PFSK-1 (cell line): ENCODE measurements at regions not wholly inside any gene's neighbourhood (a gene's known extent, or its start where the extent isn't known, plus 50 kb on each side); places are given as distances from the start of the nearest gene placed in this dataset.

Experiments
- FOXP2 ChIP-seq: optimal IDR thresholded peaks from 2 replicates; pipeline ENCODE3; 2011; ENCODE audit warnings: borderline replicate concordance, control low read depth, inconsistent platforms; ENCODE audit not compliant: insufficient read depth; ENCODE audit errors: extremely low read length, extremely low read depth
- POLR2AphosphoS5 ChIP-seq: IDR thresholded peaks from 2 replicates; pipeline ENCODE4 v1.6.1; 2012; ENCODE audit warnings: low read depth, mild to moderate bottlenecking, control low read depth, low read length, moderate library complexity
- SIN3A ChIP-seq: IDR thresholded peaks from 2 replicates; pipeline ENCODE4 v1.6.1; 2012; ENCODE audit warnings: mild to moderate bottlenecking, low read length, moderate library complexity, borderline replicate concordance; ENCODE audit not compliant: insufficient read depth
- TAF1 ChIP-seq: IDR thresholded peaks from 2 replicates; pipeline ENCODE4 v1.6.1; 2012; ENCODE audit warnings: low read length, control low read depth, borderline replicate concordance; ENCODE audit not compliant: insufficient read depth
- TF ChIP-seq, protein P1 (sequence below), 2 experiments: IDR thresholded peaks; 2 replicates each; pipeline versions ENCODE4 v1.6.1 to v1.8.0; 2011 to 2012; ENCODE audit warnings: low read depth in 2 of 2, low read length in 2 of 2, control low read depth in 1 of 2, inconsistent platforms in 1 of 2, mild to moderate bottlenecking in 1 of 2, moderate library complexity in 1 of 2; ENCODE audit not compliant: insufficient read depth in 1 of 2

DNA sequence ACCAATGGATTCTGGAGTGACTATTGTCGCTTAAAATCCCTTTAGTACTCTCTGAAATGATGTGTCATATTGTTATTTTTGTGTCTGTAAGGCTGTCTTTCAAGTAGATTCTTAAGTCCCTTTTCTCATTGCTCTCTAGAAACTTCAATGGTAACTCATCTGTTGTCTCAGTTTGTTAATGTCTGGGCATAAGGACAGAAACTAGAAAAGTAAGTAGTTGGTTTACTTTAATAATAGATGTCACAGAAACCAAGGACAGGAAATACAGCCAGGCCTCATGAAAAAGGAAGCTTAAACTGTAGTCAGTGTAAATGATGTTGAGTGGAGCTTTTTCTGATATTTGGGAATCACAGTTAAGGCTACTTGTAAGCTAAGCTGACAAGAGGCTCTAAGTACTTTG, 730.2 kb upstream of the DPPA4 start:
- TF ChIP-seq, protein P1, sequence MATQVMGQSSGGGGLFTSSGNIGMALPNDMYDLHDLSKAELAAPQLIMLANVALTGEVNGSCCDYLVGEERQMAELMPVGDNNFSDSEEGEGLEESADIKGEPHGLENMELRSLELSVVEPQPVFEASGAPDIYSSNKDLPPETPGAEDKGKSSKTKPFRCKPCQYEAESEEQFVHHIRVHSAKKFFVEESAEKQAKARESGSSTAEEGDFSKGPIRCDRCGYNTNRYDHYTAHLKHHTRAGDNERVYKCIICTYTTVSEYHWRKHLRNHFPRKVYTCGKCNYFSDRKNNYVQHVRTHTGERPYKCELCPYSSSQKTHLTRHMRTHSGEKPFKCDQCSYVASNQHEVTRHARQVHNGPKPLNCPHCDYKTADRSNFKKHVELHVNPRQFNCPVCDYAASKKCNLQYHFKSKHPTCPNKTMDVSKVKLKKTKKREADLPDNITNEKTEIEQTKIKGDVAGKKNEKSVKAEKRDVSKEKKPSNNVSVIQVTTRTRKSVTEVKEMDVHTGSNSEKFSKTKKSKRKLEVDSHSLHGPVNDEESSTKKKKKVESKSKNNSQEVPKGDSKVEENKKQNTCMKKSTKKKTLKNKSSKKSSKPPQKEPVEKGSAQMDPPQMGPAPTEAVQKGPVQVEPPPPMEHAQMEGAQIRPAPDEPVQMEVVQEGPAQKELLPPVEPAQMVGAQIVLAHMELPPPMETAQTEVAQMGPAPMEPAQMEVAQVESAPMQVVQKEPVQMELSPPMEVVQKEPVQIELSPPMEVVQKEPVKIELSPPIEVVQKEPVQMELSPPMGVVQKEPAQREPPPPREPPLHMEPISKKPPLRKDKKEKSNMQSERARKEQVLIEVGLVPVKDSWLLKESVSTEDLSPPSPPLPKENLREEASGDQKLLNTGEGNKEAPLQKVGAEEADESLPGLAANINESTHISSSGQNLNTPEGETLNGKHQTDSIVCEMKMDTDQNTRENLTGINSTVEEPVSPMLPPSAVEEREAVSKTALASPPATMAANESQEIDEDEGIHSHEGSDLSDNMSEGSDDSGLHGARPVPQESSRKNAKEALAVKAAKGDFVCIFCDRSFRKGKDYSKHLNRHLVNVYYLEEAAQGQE (IDR thresholded peaks at IDR 0.05; ENCODE audit: insufficient read depth in 1 of 2, low read depth in 2 of 2, low read length in 2 of 2): no peak
- no peak for TF ChIP-seq POLR2AphosphoS5
- TF ChIP-seq FOXP2: no peak
- no peak for TF ChIP-seq SIN3A
- no peak for TF ChIP-seq TAF1
